ENCODE measurements at regions not wholly inside any gene's neighbourhood (a gene's known extent, or its start where the extent isn't known, plus 50 kb on each side); places are given as distances from the start of the nearest gene placed in this dataset.

- ChIA-PET CTCF (no interaction called here), POLR2A (no interaction called here)
- DNase-seq (ENCODE audit: low read depth): no peak
- no peak for TF ChIP-seq CTCF (IDR thresholded peaks at IDR 0.05; ENCODE audit: insufficient read depth, low read depth, low read length)
- no peaks in the 10 kb centered on the region for H3K27me3 ChIP-seq (ENCODE audit: control insufficient read depth, insufficient read depth, low read length)
- no peaks in the 10 kb centered on the region for H3K36me3 ChIP-seq (ENCODE audit: control insufficient read depth, insufficient read depth, low read length)
- H3K4me3 ChIP-seq (ENCODE audit: low read depth, low read length): no peak overlapping the region
These were observed 123.2 kb upstream of the FOXN3 start for GRCh38 chr14:89540009-89540829.

- no peak for TF ChIP-seq CTCF (IDR thresholded peaks at IDR 0.05; ENCODE audit: insufficient read depth, low read depth, low read length)
These were observed 120.9 kb upstream of the FOXN3 start for GRCh38 chr14:89537911-89538310.

GRCh38 chr14:89534902-89535685 is 118.1 kb upstream of the FOXN3 start:
- POLR2A ChIA-PET: no interaction called here
- CTCF ChIA-PET: interaction anchor here (0.8 kb wide), 1 partner anchor 515 kb away, joined by 3 read pairs; no protein-coding TSS in a partner anchor
- TF ChIP-seq CTCF (IDR thresholded peaks at IDR 0.05; ENCODE audit: insufficient read depth, low read depth, low read length): no peak
- H3K36me3 ChIP-seq (ENCODE audit: control insufficient read depth, insufficient read depth, low read length): no peaks in the 10 kb centered on the region
- DNase-seq (ENCODE audit: low read depth): peak; percentile 31
- H3K4me3 ChIP-seq (ENCODE audit: low read depth, low read length): no peak overlapping the region
- no peaks in the 10 kb centered on the region for H3K27me3 ChIP-seq (ENCODE audit: control insufficient read depth, insufficient read depth, low read length)

More at GRCh38 chr14:89537911-89538310, 120.9 kb upstream of the FOXN3 start:
- ChIA-PET CTCF (no interaction called here), POLR2A (no interaction called here)
- DNase-seq (ENCODE audit: low read depth): no peak
- Histone ChIP-seq H3K36me3 (ENCODE audit: control insufficient read depth, insufficient read depth, low read length) (no peaks in the 10 kb centered on the region), H3K27me3 (ENCODE audit: control insufficient read depth, insufficient read depth, low read length) (no peaks in the 10 kb centered on the region), H3K4me3 (ENCODE audit: low read depth, low read length) (no peak overlapping the region)

GRCh38 chr14:89533766-89534165 is 116.7 kb upstream of the FOXN3 start:
- TF ChIP-seq CTCF (IDR thresholded peaks at IDR 0.05; ENCODE audit: insufficient read depth, low read depth, low read length): no peak
- no peak for DNase-seq (ENCODE audit: low read depth)
- H3K4me3 ChIP-seq (ENCODE audit: low read depth, low read length): no peak overlapping the region
- H3K36me3 ChIP-seq (ENCODE audit: control insufficient read depth, insufficient read depth, low read length): no peaks in the 10 kb centered on the region
- CTCF ChIA-PET: no interaction called here
- POLR2A ChIA-PET: no interaction called here
- H3K27me3 ChIP-seq (ENCODE audit: control insufficient read depth, insufficient read depth, low read length): no peaks in the 10 kb centered on the region

GRCh38 chr14:89533136-89533535 is 116.1 kb upstream of the FOXN3 start:
- no peak for TF ChIP-seq CTCF (IDR thresholded peaks at IDR 0.05; ENCODE audit: insufficient read depth, low read depth, low read length)
- ChIA-PET CTCF (no interaction called here), POLR2A (no interaction called here)
- DNase-seq (ENCODE audit: low read depth): no peak
- Histone ChIP-seq H3K4me3 (ENCODE audit: low read depth, low read length) (no peak overlapping the region), H3K36me3 (ENCODE audit: control insufficient read depth, insufficient read depth, low read length) (no peaks in the 10 kb centered on the region), H3K27me3 (ENCODE audit: control insufficient read depth, insufficient read depth, low read length) (no peaks in the 10 kb centered on the region)
